HEK293T (cell line): ENCODE measurements at regions not wholly inside any gene's neighbourhood (a gene's known extent, or its start where the extent isn't known, plus 50 kb on each side); places are given as distances from the start of the nearest gene placed in this dataset.
A peak's percentile ranks its signal among the peaks of the same experiment; 100 is the strongest.

ENCODE experiments used
- CTCF ChIA-PET: fragments of 350-600 bp; formaldehyde crosslinking; extraction: SDS; loops from one replicate; lab custom pipeline; 2021; ENCODE audit warnings: antibody characterized with exemption, inconsistent platforms; lab: Yijun Ruan, JAX
- POLR2A ChIA-PET: fragments of 350-600 bp; formaldehyde crosslinking; extraction: SDS; loops from one replicate; lab custom pipeline; 2020; ENCODE audit warnings: antibody characterized with exemption, inconsistent platforms; lab: Yijun Ruan, JAX
- DNase-seq: peaks from one replicate; pipeline ENCODE4 v3.0.0; 2012; ENCODE audit warnings: mixed read lengths; ENCODE audit errors: extremely low spot score
- ARNT ChIP-seq: fragments of 450-650 bp; IDR thresholded peaks from 2 replicates; pipeline ENCODE4 v1.6.1; 2017; ENCODE audit warnings: mild to moderate bottlenecking
- BHLHE40 ChIP-seq: fragments of 450-650 bp; IDR thresholded peaks from 2 replicates; pipeline ENCODE4 v1.6.1; 2016; ENCODE audit warnings: mild to moderate bottlenecking, moderate library complexity, borderline replicate concordance
- CTBP1 ChIP-seq: fragments of 450-650 bp; IDR thresholded peaks from 2 replicates; pipeline ENCODE4 v1.6.1; 2016; ENCODE audit warnings: borderline replicate concordance
- ELF4 ChIP-seq: fragments of 450-650 bp; IDR thresholded peaks from 2 replicates; pipeline ENCODE4 v1.6.1; 2017; ENCODE audit warnings: antibody characterized with exemption
- FOXA1 ChIP-seq: fragments of 450-650 bp; IDR thresholded peaks from 2 replicates; pipeline ENCODE4 v1.6.1; 2016; ENCODE audit warnings: mild to moderate bottlenecking
- FOXK2 ChIP-seq: fragments of 450-650 bp; IDR thresholded peaks from 2 replicates; pipeline ENCODE4 v1.6.1; 2016; ENCODE audit warnings: mild to moderate bottlenecking
- FOXM1 ChIP-seq: fragments of 450-650 bp; IDR thresholded peaks from 2 replicates; pipeline ENCODE4 v1.6.1; 2017; ENCODE audit warnings: mild to moderate bottlenecking, borderline replicate concordance
- HDGF ChIP-seq: fragments of 450-650 bp; IDR thresholded peaks from 2 replicates; pipeline ENCODE4 v1.6.1; 2017; ENCODE audit warnings: antibody characterized with exemption, borderline replicate concordance
- L3MBTL2 ChIP-seq: fragments of 450-650 bp; conservative IDR thresholded peaks from 2 replicates; pipeline ENCODE4 v1.6.1; 2016; ENCODE audit warnings: mild to moderate bottlenecking
- LEF1 ChIP-seq: fragments of 450-650 bp; IDR thresholded peaks from 2 replicates; pipeline ENCODE4 v1.6.1; 2017; ENCODE audit warnings: mild to moderate bottlenecking, borderline replicate concordance
- NFRKB ChIP-seq: fragments of 450-650 bp; IDR thresholded peaks from 2 replicates; pipeline ENCODE4 v1.6.1; 2016; ENCODE audit warnings: mild to moderate bottlenecking, moderate library complexity
- SP1 ChIP-seq: fragments of 450-650 bp; IDR thresholded peaks from 2 replicates; pipeline ENCODE4 v1.6.1; 2017
- SUZ12 ChIP-seq: fragments of 450-650 bp; IDR thresholded peaks from 2 replicates; pipeline ENCODE4 v1.6.1; 2016; ENCODE audit warnings: mild to moderate bottlenecking
- TARDBP ChIP-seq: fragments of 450-650 bp; IDR thresholded peaks from 2 replicates; pipeline ENCODE4 v1.6.1; 2016
- ZNF384 ChIP-seq: fragments of 450-650 bp; IDR thresholded peaks from 2 replicates; pipeline ENCODE4 v1.6.1; 2016
- TF ChIP-seq, protein P1 (sequence below): fragments of 450-650 bp; IDR thresholded peaks from 2 replicates; pipeline ENCODE4 v1.6.1; 2016

DNA sequence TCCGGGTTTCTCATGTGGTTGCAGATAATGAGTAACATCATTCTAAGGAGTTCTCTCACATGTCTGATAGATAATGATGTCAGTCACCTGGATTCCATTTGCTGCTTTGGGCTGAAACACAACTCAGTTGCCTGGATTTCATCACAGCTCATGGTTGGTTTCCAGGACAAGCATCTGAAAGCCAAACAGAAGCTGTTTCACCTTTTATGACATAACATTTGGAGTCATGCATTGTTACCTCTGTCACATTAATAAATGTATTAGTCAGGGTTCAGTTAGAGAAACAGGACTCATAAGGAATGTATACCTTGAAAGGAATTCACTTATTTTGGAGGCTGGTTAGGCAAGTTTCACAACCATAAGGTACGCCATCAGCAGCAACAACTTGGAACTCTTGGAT lies 251.9 kb upstream of the ATXN7L3B start:
- TF ChIP-seq HDGF = no peak
- no peak for TF ChIP-seq ELF4
- TF ChIP-seq FOXK2 = no peak
- no peak for TF ChIP-seq LEF1
- no peak for TF ChIP-seq FOXM1
- no peak for TF ChIP-seq FOXA1
- TF ChIP-seq, protein P1, sequence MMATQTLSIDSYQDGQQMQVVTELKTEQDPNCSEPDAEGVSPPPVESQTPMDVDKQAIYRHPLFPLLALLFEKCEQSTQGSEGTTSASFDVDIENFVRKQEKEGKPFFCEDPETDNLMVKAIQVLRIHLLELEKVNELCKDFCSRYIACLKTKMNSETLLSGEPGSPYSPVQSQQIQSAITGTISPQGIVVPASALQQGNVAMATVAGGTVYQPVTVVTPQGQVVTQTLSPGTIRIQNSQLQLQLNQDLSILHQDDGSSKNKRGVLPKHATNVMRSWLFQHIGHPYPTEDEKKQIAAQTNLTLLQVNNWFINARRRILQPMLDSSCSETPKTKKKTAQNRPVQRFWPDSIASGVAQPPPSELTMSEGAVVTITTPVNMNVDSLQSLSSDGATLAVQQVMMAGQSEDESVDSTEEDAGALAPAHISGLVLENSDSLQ = no peak
- TF ChIP-seq BHLHE40 = no peak
- TF ChIP-seq ARNT = no peak
- TF ChIP-seq SP1 = no peak
- TF ChIP-seq TARDBP = no peak
- TF ChIP-seq ZNF384 = no peak
- no peak for TF ChIP-seq L3MBTL2
- TF ChIP-seq CTBP1 = no peak
- CTCF ChIA-PET = no interaction called here
- no peak for DNase-seq
- POLR2A ChIA-PET = no interaction called here

DNA sequence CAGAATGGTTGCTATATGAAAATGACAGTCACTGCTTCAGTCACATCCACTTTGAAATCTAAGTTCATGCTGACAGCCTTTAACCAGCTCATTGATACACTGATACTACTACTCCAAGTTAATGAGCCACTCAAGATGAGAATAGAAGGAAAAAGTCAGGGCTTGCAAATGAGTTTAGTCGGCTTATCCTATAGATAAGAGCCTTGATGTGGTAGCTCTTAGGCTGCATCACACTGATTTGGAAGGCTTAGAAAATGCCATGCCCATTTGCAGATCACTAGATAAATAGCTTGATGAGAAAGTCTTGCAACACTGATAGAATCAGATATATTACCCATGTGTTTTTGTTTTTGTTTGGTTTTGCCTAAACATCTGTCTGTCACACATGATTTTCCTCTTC lies 251.4 kb upstream of the ATXN7L3B start:
- TF ChIP-seq CTBP1 (no peak), ELF4 (no peak), BHLHE40 (no peak), HDGF (no peak), SP1 (no peak), FOXA1 (no peak), FOXK2 (no peak), ARNT (no peak), NFRKB (no peak), ZNF384 (no peak), LEF1 (no peak), TARDBP (no peak), SUZ12 (no peak), FOXM1 (no peak), L3MBTL2 (no peak)
- TF ChIP-seq, protein P1 = no peak
- ChIA-PET POLR2A (no interaction called here), CTCF (no interaction called here)
- DNase-seq = no peak

DNA sequence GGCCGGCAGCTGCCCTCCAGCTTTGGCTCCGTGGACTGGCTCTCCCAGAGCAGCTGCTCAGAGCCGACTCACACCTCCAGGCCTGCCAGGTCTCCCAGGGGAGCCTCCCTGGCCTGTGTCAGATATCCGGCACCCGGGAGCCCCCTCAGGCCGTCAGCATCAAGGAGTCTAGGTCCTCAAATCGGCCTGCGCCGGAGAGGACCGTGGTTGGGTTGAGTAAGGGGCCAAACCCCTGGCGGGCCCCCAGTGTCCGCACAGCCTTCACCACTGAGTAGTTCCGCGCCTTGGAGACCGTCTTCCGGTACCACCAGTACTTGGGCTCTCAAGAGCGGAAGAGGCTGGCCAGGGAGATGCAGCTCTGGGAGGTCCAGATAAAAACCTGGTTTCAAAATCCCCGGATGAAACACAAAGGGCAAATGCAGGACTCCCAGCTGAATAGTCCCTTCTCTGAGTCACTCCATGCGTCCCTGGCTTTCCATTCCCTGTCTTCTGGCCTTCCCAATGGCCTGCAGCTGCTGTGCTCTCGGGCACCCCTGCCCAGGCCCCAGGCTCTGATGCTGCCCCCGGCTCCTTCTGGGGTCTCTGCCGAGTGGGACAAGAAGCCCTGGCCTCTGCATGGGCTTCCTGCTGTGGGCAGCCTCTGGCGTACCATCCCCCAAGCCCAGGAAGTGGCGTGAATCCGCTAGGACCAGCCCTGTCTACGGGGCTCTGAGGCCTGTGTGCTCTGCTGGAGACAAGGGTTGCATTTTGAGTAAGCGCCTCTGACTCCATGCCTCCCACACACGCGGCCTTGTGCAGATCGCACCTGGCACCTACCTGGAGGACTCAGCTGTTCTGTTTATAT lies 245.1 kb upstream of the ATXN7L3B start:
- no peak for TF ChIP-seq FOXK2
- no peak for TF ChIP-seq ZNF384
- no peak for TF ChIP-seq FOXA1
- no peak for TF ChIP-seq TARDBP
- no peak for TF ChIP-seq HDGF
- TF ChIP-seq SUZ12 = no peak
- TF ChIP-seq FOXM1 = no peak
- no peak for TF ChIP-seq BHLHE40
- DNase-seq = no peak
- POLR2A ChIA-PET = no interaction called here
- CTCF ChIA-PET = no interaction called here

DNA sequence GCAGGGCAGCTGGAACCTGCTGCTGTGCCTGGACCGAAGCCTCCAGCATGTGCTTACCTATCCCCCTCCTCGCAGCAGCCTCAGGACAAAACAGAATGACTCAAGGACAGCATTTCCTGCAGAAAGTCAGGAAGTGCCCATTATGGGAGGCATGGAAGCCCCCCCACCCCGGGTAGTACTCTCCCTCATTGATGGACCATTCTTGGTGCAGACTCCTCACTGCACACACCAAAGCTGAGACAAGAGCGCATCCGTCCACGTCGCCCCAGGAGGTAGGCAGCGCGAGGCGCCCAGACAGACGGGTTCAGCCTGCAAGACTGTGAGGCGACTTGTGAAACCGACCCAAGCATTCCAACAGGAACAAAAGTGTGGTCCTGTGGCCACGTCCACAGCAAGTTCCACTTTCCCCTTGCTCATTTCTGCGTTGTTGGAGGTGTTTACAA lies 243.9 kb upstream of the ATXN7L3B start:
- POLR2A ChIA-PET = no interaction called here
- CTCF ChIA-PET = no interaction called here
- TF ChIP-seq CTBP1 = no peak
- no peak for TF ChIP-seq NFRKB
- no peak for DNase-seq

DNA sequence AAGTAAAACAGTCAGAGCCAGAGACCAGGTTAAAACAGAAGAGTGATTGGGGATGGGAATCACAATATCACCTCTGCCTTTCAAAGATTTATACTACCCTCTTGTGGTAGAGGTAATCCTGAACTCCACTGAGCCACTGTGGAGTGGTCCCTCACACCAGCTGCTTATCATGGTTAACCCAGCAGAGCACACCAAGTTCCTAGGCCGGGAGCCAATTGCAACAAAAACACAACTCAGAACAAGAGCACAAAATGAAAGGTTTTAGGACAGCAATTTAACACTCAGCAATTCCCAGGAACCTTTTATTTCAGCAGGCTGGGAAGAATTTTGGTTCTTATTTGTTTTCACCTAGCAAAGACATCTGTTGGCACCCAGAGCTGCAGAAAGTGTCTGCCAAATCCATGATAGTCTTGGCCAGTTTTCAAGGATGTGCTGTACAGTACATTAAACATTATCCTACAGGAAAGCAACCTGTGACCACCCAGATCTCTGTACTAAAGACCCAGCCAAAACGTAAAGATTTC lies 220.5 kb upstream of the ATXN7L3B start:
- POLR2A ChIA-PET = no interaction called here
- peak; percentile 35 for DNase-seq
- no peak for TF ChIP-seq FOXA1
- no peak for TF ChIP-seq LEF1
- CTCF ChIA-PET = interaction anchor here (0.6 kb wide), 1 partner anchor 1173 kb away, joined by 3 read pairs; no protein-coding TSS in a partner anchor

DNA sequence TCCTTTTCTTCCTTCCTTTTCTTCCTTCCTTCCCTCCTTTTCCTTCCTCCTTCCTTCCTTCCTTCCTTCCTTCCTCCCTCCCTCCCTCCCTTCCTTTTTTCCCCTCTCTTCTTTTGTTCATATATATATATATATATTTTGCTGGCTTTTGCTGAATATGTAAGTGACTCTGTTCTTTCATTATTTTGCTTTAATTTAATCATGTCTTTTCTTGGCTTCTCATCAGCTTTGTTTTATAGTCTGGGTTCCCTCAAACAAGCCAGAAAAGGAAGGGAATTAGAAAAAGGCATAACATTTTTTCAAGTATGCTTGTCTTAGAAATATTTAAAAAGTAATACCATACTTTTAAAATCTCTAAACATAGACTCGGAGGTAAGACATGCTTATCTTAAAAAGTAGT lies 219.9 kb upstream of the ATXN7L3B start:
- POLR2A ChIA-PET = no interaction called here
- CTCF ChIA-PET = no interaction called here
- TF ChIP-seq ZNF384 (no peak), BHLHE40 (no peak), LEF1 (no peak), NFRKB (no peak), SUZ12 (no peak), TARDBP (no peak), FOXM1 (no peak), L3MBTL2 (no peak), SP1 (no peak), ELF4 (no peak), FOXA1 (no peak)
- no peak for DNase-seq

DNA sequence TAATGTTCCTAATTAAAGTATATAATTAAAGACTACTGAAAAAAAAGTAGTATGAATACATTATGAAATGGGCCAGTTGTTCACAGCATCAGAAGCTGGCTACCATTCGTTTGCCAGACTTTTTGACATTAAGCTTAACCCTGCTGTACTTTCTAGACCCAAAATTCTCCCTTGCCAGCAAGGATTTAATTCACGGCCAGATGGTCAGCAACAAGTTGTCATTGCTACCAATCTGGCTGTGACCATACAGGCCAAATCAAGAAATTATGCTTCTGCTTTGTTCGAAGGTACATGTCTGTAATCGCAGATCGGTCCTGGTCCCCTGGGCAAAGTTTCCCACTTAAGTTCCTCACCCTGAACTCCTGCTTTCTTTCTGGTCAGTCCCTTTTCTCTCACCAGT lies 217.7 kb upstream of the ATXN7L3B start:
- CTCF ChIA-PET = no interaction called here
- POLR2A ChIA-PET = no interaction called here
- no peak for DNase-seq
- no peak for TF ChIP-seq HDGF
- TF ChIP-seq FOXK2 = no peak
- TF ChIP-seq FOXA1 = no peak
- TF ChIP-seq ELF4 = no peak
- no peak for TF ChIP-seq L3MBTL2
- TF ChIP-seq SP1 = no peak
- TF ChIP-seq CTBP1 = no peak
- TF ChIP-seq ARNT = no peak
- TF ChIP-seq NFRKB = no peak
- no peak for TF ChIP-seq SUZ12
- TF ChIP-seq ZNF384 = no peak
- no peak for TF ChIP-seq FOXM1
